ENCODE measurements at regions not wholly inside any gene's neighbourhood (a gene's known extent, or its start where the extent isn't known, plus 50 kb on each side); places are given as distances from the start of the nearest gene placed in this dataset.

DNA sequence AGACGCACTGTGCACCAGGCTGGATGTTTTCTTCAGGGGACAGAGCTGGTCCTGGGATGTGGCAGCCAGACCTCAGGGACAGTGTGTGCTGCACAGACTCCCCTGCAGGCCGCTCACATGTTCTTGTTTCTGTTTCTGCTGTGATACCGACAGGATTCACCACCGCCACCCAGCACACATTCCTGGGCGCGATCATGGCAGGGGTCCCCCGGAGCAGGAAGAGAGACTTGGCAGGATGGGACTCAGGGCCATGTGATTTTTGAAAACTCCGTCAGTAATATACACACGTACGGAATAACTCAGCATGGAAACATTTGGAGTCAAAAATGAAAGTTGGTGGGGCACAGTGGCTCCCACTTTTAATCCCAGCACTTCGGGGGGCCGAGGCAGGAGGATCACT is 79.0 kb downstream of the HAPSTR1 start:
- TF ChIP-seq EZH2phosphoT487 (IDR thresholded peaks at IDR 0.05; ENCODE audit: insufficient read depth, low read depth) (no peak), EZH2 (IDR thresholded peaks at IDR 0.05; ENCODE audit: insufficient read depth, poor library complexity, severe bottlenecking) (no peak)
